DND-41 (cell line): ENCODE measurements at regions not wholly inside any gene's neighbourhood (a gene's known extent, or its start where the extent isn't known, plus 50 kb on each side); places are given as distances from the start of the nearest gene placed in this dataset.

Source experiments
- ATAC-seq: fragments of 200-7000 bp; cut with Tn5 transposase; 3 replicates; pipeline ENCODE4 v1.9.1; 2021; ENCODE audit warnings: low read depth; ENCODE audit not compliant: insufficient read depth
- DNase-seq: peaks from one replicate; pipeline ENCODE4 v3.0.0-alpha.2; 2020
- H2AFZ ChIP-seq: 2 replicates; pipeline ENCODE4 v1.6.0; 2012; ENCODE audit warnings: low read depth, low read length
- H3K27ac ChIP-seq: 2 replicates; pipeline ENCODE4 v1.5.1; 2012; ENCODE audit warnings: low read length, inconsistent platforms
- H3K27me3 ChIP-seq: fragments of 200-600 bp; sonication (generic); 2 replicates; pipeline ENCODE4 v1.6.0; 2012; ENCODE audit warnings: low read length, mild to moderate bottlenecking, inconsistent platforms; ENCODE audit not compliant: insufficient read depth, poor library complexity
- H3K36me3 ChIP-seq: 2 replicates; pipeline ENCODE4 v1.5.1; 2012; ENCODE audit warnings: low read length, inconsistent platforms; ENCODE audit not compliant: insufficient read depth
- H3K4me1 ChIP-seq: 2 replicates; pipeline ENCODE4 v1.5.1; 2012; ENCODE audit warnings: mild to moderate bottlenecking, low read length; ENCODE audit not compliant: insufficient read depth
- H3K4me2 ChIP-seq: 2 replicates; pipeline ENCODE4 v1.6.0; 2012; ENCODE audit warnings: mild to moderate bottlenecking, moderate library complexity, low read length, inconsistent platforms; ENCODE audit not compliant: insufficient read depth
- H3K4me3 ChIP-seq, 2 experiments: fragments of 200-600 bp in 1 of 2; shearing (Covaris generic) in 1 of 2; 2 replicates each; pipeline ENCODE4 v1.5.1; 2012 to 2016; ENCODE audit warnings: inconsistent platforms in 2 of 2, low read length in 2 of 2, mild to moderate bottlenecking in 2 of 2, low read depth in 1 of 2, moderate library complexity in 1 of 2
- H3K79me2 ChIP-seq: 2 replicates; pipeline ENCODE4 v1.6.0; 2012; ENCODE audit warnings: low read length, inconsistent platforms; ENCODE audit not compliant: insufficient read depth
- H3K9ac ChIP-seq: 2 replicates; pipeline ENCODE4 v1.6.0; 2012; ENCODE audit warnings: low read depth, mild to moderate bottlenecking, inconsistent platforms, low read length, moderate library complexity
- H3K9me3 ChIP-seq: 2 replicates; pipeline ENCODE4 v1.5.1; 2012; ENCODE audit warnings: low read length, moderate library complexity, mild to moderate bottlenecking, inconsistent platforms; ENCODE audit not compliant: insufficient read depth, severe bottlenecking
- H4K20me1 ChIP-seq: 2 replicates; pipeline ENCODE4 v1.6.0; 2012; ENCODE audit warnings: low read length; ENCODE audit not compliant: insufficient read depth
- CTCF ChIP-seq: IDR thresholded peaks from 2 replicates; pipeline ENCODE4 v1.5.1; 2012; ENCODE audit warnings: borderline replicate concordance, low read length, moderate library complexity, mild to moderate bottlenecking; ENCODE audit not compliant: poor library complexity, severe bottlenecking; ENCODE audit errors: extremely low read depth
- EZH2 ChIP-seq: IDR thresholded peaks from 3 replicates; pipeline ENCODE4 v1.6.1; 2012; ENCODE audit warnings: borderline replicate concordance, low read depth, mild to moderate bottlenecking, moderate library complexity, low read length, inconsistent platforms; ENCODE audit not compliant: severe bottlenecking

GRCh38 chr19:30679153-30679702, 307.0 kb downstream of the ZNF536 start:
- peaks cover 3% of the 10 kb centered on the region; the same call in 1 of the 2 replicates for H4K20me1 ChIP-seq
- no peak overlapping the region for H3K4me3 ChIP-seq
- no peak overlapping the region for H3K9ac ChIP-seq
- no peaks in the 10 kb centered on the region for H3K4me1 ChIP-seq
- TF ChIP-seq CTCF: no peak
- no peak for TF ChIP-seq EZH2
- peaks cover 3% of the 10 kb centered on the region for H3K27me3 ChIP-seq
- no peak overlapping the region for H3K27ac ChIP-seq
- H3K79me2 ChIP-seq: no peaks in the 10 kb centered on the region
- H2AFZ ChIP-seq: no peak overlapping the region
- H3K9me3 ChIP-seq: no peaks in the 10 kb centered on the region
- DNase-seq (no peak), ATAC-seq (no peak)
- H3K36me3 ChIP-seq: no peaks in the 10 kb centered on the region
- no peak overlapping the region for H3K4me2 ChIP-seq

- no peaks in the 10 kb centered on the region for H3K36me3 ChIP-seq
- no peaks in the 10 kb centered on the region for H3K79me2 ChIP-seq
- no peak overlapping the region for H2AFZ ChIP-seq
- ATAC-seq (no peak), DNase-seq (no peak)
- H3K4me3 ChIP-seq: no peak overlapping the region
- H3K27me3 ChIP-seq: no peaks in the 10 kb centered on the region
- H3K4me2 ChIP-seq: no peak overlapping the region
- no peak for TF ChIP-seq CTCF
- TF ChIP-seq EZH2: no peak
- H3K27ac ChIP-seq: no peak overlapping the region
- peaks cover 3% of the 10 kb centered on the region; the same call in 1 of the 2 replicates for H4K20me1 ChIP-seq
- no peaks in the 10 kb centered on the region for H3K4me1 ChIP-seq
- H3K9ac ChIP-seq: no peak overlapping the region
- H3K9me3 ChIP-seq: no peaks in the 10 kb centered on the region
These were observed 306.0 kb downstream of the ZNF536 start for GRCh38 chr19:30678168-30678567.

- H3K4me2 ChIP-seq: no peak overlapping the region
- no peak overlapping the region for H3K27ac ChIP-seq
- peaks cover 3% of the 10 kb centered on the region; the same call in 1 of the 2 replicates for H4K20me1 ChIP-seq
- TF ChIP-seq CTCF: no peak
- TF ChIP-seq EZH2: no peak
- DNase-seq (no peak), ATAC-seq (no peak)
- H3K27me3 ChIP-seq: no peaks in the 10 kb centered on the region
- no peak overlapping the region for H3K9ac ChIP-seq
- H3K36me3 ChIP-seq: no peaks in the 10 kb centered on the region
- no peaks in the 10 kb centered on the region for H3K79me2 ChIP-seq
- H3K4me1 ChIP-seq: no peaks in the 10 kb centered on the region
- H3K4me3 ChIP-seq: no peak overlapping the region
- H2AFZ ChIP-seq: no peak overlapping the region
- H3K9me3 ChIP-seq: no peaks in the 10 kb centered on the region
These were observed 305.5 kb downstream of the ZNF536 start for GRCh38 chr19:30677702-30678101.
